GM12891 (cell line): ENCODE measurements at regions not wholly inside any gene's neighbourhood (a gene's known extent, or its start where the extent isn't known, plus 50 kb on each side); places are given as distances from the start of the nearest gene placed in this dataset.

Experiments used
- POLR2A ChIP-seq: IDR thresholded peaks from 2 replicates; pipeline ENCODE4 v1.6.1; 2011; ENCODE audit warnings: low read depth, low read length, control low read depth
- POLR2AphosphoS5 ChIP-seq: IDR thresholded peaks from 2 replicates; pipeline ENCODE4 v1.6.1; 2011; ENCODE audit warnings: low read depth, low read length, control low read depth
- POU2F2 ChIP-seq: IDR thresholded peaks from 2 replicates; pipeline ENCODE4 v1.6.1; 2011; ENCODE audit warnings: low read depth, mild to moderate bottlenecking, control low read depth, low read length, moderate library complexity
- TAF1 ChIP-seq: IDR thresholded peaks from 2 replicates; pipeline ENCODE4 v1.6.1; 2011; ENCODE audit warnings: low read depth, low read length, control low read depth

- TF ChIP-seq POLR2AphosphoS5 (no peak), POLR2A (no peak), POU2F2 (no peak), TAF1 (no peak)
Observed at GRCh38 chr4:36477861-36478260, 196.4 kb downstream of the DTHD1 start.
